H1 (cell line): ENCODE measurements at regions not wholly inside any gene's neighbourhood (a gene's known extent, or its start where the extent isn't known, plus 50 kb on each side); places are given as distances from the start of the nearest gene placed in this dataset.
"Not testable (repeated sequence)": the region's sequence is repeated elsewhere in the genome, so short reads cannot be mapped to it uniquely, and the experiment has no call there.

ENCODE experiments used
- CTCF ChIA-PET: fragments of 300-600 bp; sonication (Branson Sonifier 250); formaldehyde crosslinking; loops from one replicate; lab custom pipeline; 2021; ENCODE audit not compliant: partially characterized antibody; lab: Charles Lee
- POLR2A ChIA-PET: fragments of 300-600 bp; sonication (Branson Sonifier 250); formaldehyde crosslinking; loops from one replicate; lab custom pipeline; 2021; ENCODE audit warnings: inconsistent platforms; ENCODE audit not compliant: partially characterized antibody; lab: Charles Lee
- DNase-seq, 2 experiments: peaks; one replicate each; pipeline versions ENCODE4 v3.0.0 to v3.0.0-alpha.2; 2010 to 2022; ENCODE audit warnings: low spot score in 2 of 2, low read depth in 1 of 2, mixed read lengths in 1 of 2
- FAIRE-seq: peaks from 2 replicates; lab custom pipeline; 2011; peaks lifted over from hg19 to GRCh38; lab: Jason Lieb, UNC
- H2AFZ ChIP-seq: 2 replicates; pipeline ENCODE4 v1.8.1; 2012; ENCODE audit warnings: low read length, inconsistent platforms
- H2AK5ac ChIP-seq: 2 replicates; pipeline ENCODE4 v1.6.1; 2013; ENCODE audit warnings: low read depth, low read length
- H2BK120ac ChIP-seq: replicated peaks from 2 replicates; pipeline ENCODE3; 2013; ENCODE audit warnings: low read depth, low read length, inconsistent platforms
- H2BK12ac ChIP-seq: 2 replicates; pipeline ENCODE4 v1.6.1; 2013; ENCODE audit warnings: low read depth, low read length
- H2BK15ac ChIP-seq: 2 replicates; pipeline ENCODE4 v1.6.1; 2013; ENCODE audit warnings: low read length
- H2BK20ac ChIP-seq: 2 replicates; pipeline ENCODE4 v1.6.1; 2013; ENCODE audit warnings: low read length
- H2BK5ac ChIP-seq: 2 replicates; pipeline ENCODE4 v1.6.1; 2013; ENCODE audit warnings: low read depth, low read length
- H3K14ac ChIP-seq: 2 replicates; pipeline ENCODE4 v1.6.1; 2013; ENCODE audit warnings: inconsistent platforms; ENCODE audit not compliant: insufficient read length
- H3K18ac ChIP-seq: 2 replicates; pipeline ENCODE4 v1.6.1; 2013; ENCODE audit warnings: low read length; ENCODE audit errors: extremely low read depth
- H3K23ac ChIP-seq: 2 replicates; pipeline ENCODE4 v1.6.1; 2013; ENCODE audit warnings: inconsistent platforms; ENCODE audit not compliant: insufficient read length
- H3K23me2 ChIP-seq: 2 replicates; pipeline ENCODE4 v1.6.1; 2013; ENCODE audit warnings: low read depth, low read length
- H3K27ac ChIP-seq: 2 replicates; pipeline ENCODE4 v1.6.1; 2011; ENCODE audit warnings: low read depth, low read length, inconsistent platforms
- H3K27me3 ChIP-seq, 4 experiments: replicated peaks in 1 of 4; 1 replicate in 1 of 4; 2 replicates in 3 of 4; pipeline versions ENCODE4 v1.6.1 to v1.8.1; 2011 to 2013; ENCODE audit warnings: low read length in 3 of 4, mild to moderate bottlenecking in 3 of 4, inconsistent platforms in 2 of 4, mixed read lengths in 2 of 4, moderate library complexity in 1 of 4; ENCODE audit not compliant: control insufficient read depth in 3 of 4, insufficient read depth in 3 of 4; ENCODE audit errors: extremely low read depth in 1 of 4
- H3K36me3 ChIP-seq, 4 experiments: 2 replicates each; pipeline versions ENCODE4 v1.6.1 to v1.8.1; 2011 to 2013; ENCODE audit warnings: mild to moderate bottlenecking in 4 of 4, low read length in 3 of 4, moderate library complexity in 2 of 4, control low read depth in 1 of 4, inconsistent platforms in 1 of 4; ENCODE audit not compliant: insufficient read depth in 4 of 4, control insufficient read depth in 2 of 4
- H3K4ac ChIP-seq: replicated peaks from 2 replicates; pipeline ENCODE3; 2013; ENCODE audit warnings: low read length, low read depth, mixed read lengths, inconsistent platforms; ENCODE audit not compliant: insufficient read length
- H3K4me1 ChIP-seq, 4 experiments: replicated peaks in 1 of 4; 1 replicate in 1 of 4; 2 replicates in 3 of 4; pipeline versions ENCODE4 v1.6.1 to v1.8.1; 2011 to 2013; ENCODE audit warnings: low read length in 3 of 4, inconsistent platforms in 2 of 4, mixed read lengths in 1 of 4; ENCODE audit not compliant: insufficient read depth in 4 of 4, control insufficient read depth in 3 of 4
- H3K4me2 ChIP-seq, 2 experiments: 2 replicates each; pipeline versions ENCODE4 v1.6.1 to v1.8.1; 2011 to 2013; ENCODE audit warnings: low read depth in 2 of 2, low read length in 2 of 2, control low read depth in 1 of 2, inconsistent platforms in 1 of 2, mild to moderate bottlenecking in 1 of 2; ENCODE audit not compliant: insufficient read depth in 1 of 2
- H3K4me3 ChIP-seq, 4 experiments: fragments of 200-600, 300-600 bp in 1 of 4; sonication (generic), shearing (Covaris generic), sonication (Bioruptor Twin) in 1 of 4; 2 replicates each; pipeline versions ENCODE4 v1.5.1 to v1.8.1; 2011 to 2016; ENCODE audit warnings: low read length in 4 of 4, low read depth in 3 of 4, control low read depth in 2 of 4, inconsistent platforms in 2 of 4, mild to moderate bottlenecking in 2 of 4, mixed read lengths in 1 of 4, moderate library complexity in 1 of 4; ENCODE audit not compliant: insufficient read depth in 2 of 4; ENCODE audit errors: extremely low read depth in 1 of 4
- H3K56ac ChIP-seq: replicated peaks from 2 replicates; pipeline ENCODE3; 2013; ENCODE audit warnings: low read depth, mild to moderate bottlenecking, mixed read lengths, low read length, inconsistent platforms; ENCODE audit not compliant: insufficient read length
- H3K79me1 ChIP-seq: 2 replicates; pipeline ENCODE4 v1.6.1; 2013; ENCODE audit warnings: low read depth, low read length, control low read depth
- H3K79me2 ChIP-seq, 2 experiments: 2 replicates each; pipeline versions ENCODE4 v1.6.1 to v1.8.1; 2012 to 2013; ENCODE audit warnings: low read length in 2 of 2, mild to moderate bottlenecking in 2 of 2, inconsistent platforms in 1 of 2; ENCODE audit not compliant: insufficient read depth in 2 of 2, control insufficient read depth in 1 of 2
- H3K9ac ChIP-seq, 4 experiments: replicated peaks in 1 of 4; 1 replicate in 1 of 4; 2 replicates in 3 of 4; pipeline versions ENCODE4 v1.6.1 to v1.8.1; 2011 to 2013; ENCODE audit warnings: low read depth in 3 of 4, low read length in 3 of 4, control low read depth in 2 of 4, mild to moderate bottlenecking in 2 of 4, moderate library complexity in 2 of 4, inconsistent platforms in 1 of 4; ENCODE audit errors: extremely low read depth in 1 of 4
- H3K9me3 ChIP-seq, 2 experiments: 2 replicates each; pipeline versions ENCODE4 v1.6.1 to v1.8.1; 2012 to 2013; ENCODE audit warnings: mild to moderate bottlenecking in 2 of 2, moderate library complexity in 2 of 2, control low read depth in 1 of 2, inconsistent platforms in 1 of 2, low read depth in 1 of 2, low read length in 1 of 2, mixed read lengths in 1 of 2; ENCODE audit not compliant: insufficient read depth in 2 of 2
- H4K20me1 ChIP-seq, 2 experiments: replicated peaks in 1 of 2; 2 replicates each; pipeline versions ENCODE3 to v1.8.1; 2011 to 2013; ENCODE audit warnings: inconsistent platforms in 2 of 2, low read length in 2 of 2, mild to moderate bottlenecking in 1 of 2; ENCODE audit not compliant: insufficient read depth in 2 of 2, control insufficient read depth in 1 of 2
- H4K5ac ChIP-seq: 2 replicates; pipeline ENCODE4 v1.6.1; 2013; ENCODE audit warnings: low read length, low read depth, mixed read lengths, inconsistent platforms; ENCODE audit not compliant: insufficient read length
- H4K8ac ChIP-seq: 2 replicates; pipeline ENCODE4 v1.8.0; 2013; ENCODE audit warnings: mild to moderate bottlenecking, moderate library complexity, low read length, inconsistent platforms; ENCODE audit not compliant: insufficient read depth; ENCODE audit errors: extremely low read depth
- H4K91ac ChIP-seq: replicated peaks from 2 replicates; pipeline ENCODE3; 2013; ENCODE audit warnings: low read length, mixed read lengths, inconsistent platforms; ENCODE audit not compliant: insufficient read length
- WGBS, 2 experiments: shearing (Covaris generic) in 1 of 2; methylation state at CpG; one replicate each; pipeline versions ENCODE4 v1.1.6 to v1.1.7; 2013 to 2015; ENCODE audit warnings: low lambda C conversion rate in 2 of 2, mixed read lengths in 2 of 2, inconsistent platforms in 1 of 2, low coverage in 1 of 2, missing lambda C conversion rate in 1 of 2; ENCODE audit not compliant: insufficient replicate concordance in 2 of 2, insufficient coverage in 1 of 2, insufficient read length in 1 of 2; ENCODE audit errors: extremely low coverage in 1 of 2, missing lambda C conversion rate in 1 of 2; 5-methylcytosine and 5-hydroxymethylcytosine counted together

DNA sequence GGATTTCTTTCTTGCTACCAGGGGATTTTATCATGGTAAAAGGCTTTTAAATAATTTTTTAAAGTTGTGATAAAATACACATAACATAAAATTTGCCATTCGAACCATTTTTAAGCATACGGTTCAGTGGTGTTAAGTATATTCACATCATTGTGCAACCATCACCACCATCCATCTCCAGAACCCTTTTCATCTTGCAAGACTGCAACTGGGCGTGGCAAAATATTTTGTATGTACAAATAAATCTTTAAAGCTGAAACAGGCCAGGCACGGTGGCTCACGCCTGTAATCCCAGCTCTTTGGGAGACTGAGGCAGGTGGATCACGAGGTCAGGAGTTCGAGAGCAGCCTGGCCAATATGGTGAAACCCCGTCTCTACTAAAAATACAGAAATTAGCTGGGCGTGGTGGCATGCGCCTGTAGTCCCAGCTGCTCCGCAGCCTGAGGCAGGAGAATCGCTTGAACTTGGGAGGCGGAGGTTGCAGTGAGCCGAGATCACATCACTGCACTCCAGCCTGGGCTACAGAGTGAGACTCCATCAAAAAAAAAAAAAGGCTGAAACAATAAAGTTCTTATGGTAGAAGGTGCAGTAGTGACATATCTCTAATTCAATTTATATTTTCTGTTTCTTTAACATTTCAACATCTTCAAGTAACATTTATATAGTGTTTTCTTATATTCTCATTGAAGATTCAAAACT lies 138.6 kb downstream of the SOX4 start:
- H3K79me2 ChIP-seq, result peaks cover 22 to 94% of the 10 kb centered on the region in 2 experiments
- H3K27ac ChIP-seq, result not testable (repeated sequence)
- whole genome bisulfite sequencing, 2 experiments, result 79% methylated on average over 14 of the region's 14 CpGs; no CpG with 5 or more reads in 1 of the 2 experiments

More for the DNA sequence above, 138.6 kb downstream of the SOX4 start:
- H4K20me1 ChIP-seq, H3K79me1 ChIP-seq, H3K36me3 ChIP-seq, H4K5ac ChIP-seq, H3K4ac ChIP-seq, H3K18ac ChIP-seq, H2BK15ac ChIP-seq, H2AK5ac ChIP-seq, H2AFZ ChIP-seq, H3K9ac ChIP-seq, H2BK12ac ChIP-seq, H4K91ac ChIP-seq, H3K23me2 ChIP-seq, H3K27me3 ChIP-seq, H2BK20ac ChIP-seq, H3K56ac ChIP-seq, H2BK5ac ChIP-seq, DNase-seq, H3K14ac ChIP-seq, H3K4me3 ChIP-seq, H2BK120ac ChIP-seq, FAIRE-seq, H4K8ac ChIP-seq, H3K9me3 ChIP-seq, H3K23ac ChIP-seq: not testable (repeated sequence)
- ChIA-PET POLR2A (interaction anchor here (1.4 kb wide), 2 partner anchors 9 to 10 kb away, joined by 3 to 5 read pairs; no protein-coding TSS in a partner anchor), CTCF (interaction anchor here (1.0 kb wide), 1 partner anchor 14 kb away, joined by 3 read pairs; no protein-coding TSS in a partner anchor)
- H3K4me2 ChIP-seq, result peak overlapping the region in 1 of 2 experiments; percentile 37; a peak in 1 of 4 replicates
- peaks cover 0 to 15% (median 7%) of the 10 kb centered on the region in 4 experiments; a peak in 6 of 7 replicates for H3K4me1 ChIP-seq
